Esophagus (tissue), 2 donors: ENCODE measurements at regions not wholly inside any gene's neighbourhood (a gene's known extent, or its start where the extent isn't known, plus 50 kb on each side); places are given as distances from the start of the nearest gene placed in this dataset.

Experiments used
- H3K27ac ChIP-seq, 2 donors: one replicate each; pipeline ENCODE4 v1.5.1; 2013; ENCODE audit warnings: low read depth in 2 of 2, mild to moderate bottlenecking in 2 of 2, inconsistent platforms in 1 of 2, low read length in 1 of 2, moderate library complexity in 1 of 2
- H3K27me3 ChIP-seq, 2 donors: one replicate each; pipeline ENCODE4 v1.6.1; 2013; ENCODE audit warnings: low read length in 2 of 2, control low read depth in 1 of 2, mild to moderate bottlenecking in 1 of 2; ENCODE audit not compliant: insufficient read depth in 2 of 2, control insufficient read depth in 1 of 2
- H3K36me3 ChIP-seq, 2 donors: one replicate each; pipeline ENCODE4 v1.6.1; 2013; ENCODE audit warnings: low read length in 1 of 2; ENCODE audit not compliant: control insufficient read depth in 2 of 2, insufficient read depth in 2 of 2
- H3K4me1 ChIP-seq, 2 donors: one replicate each; pipeline ENCODE4 v1.6.1; 2013; ENCODE audit warnings: low read length in 1 of 2; ENCODE audit not compliant: control insufficient read depth in 2 of 2, insufficient read depth in 2 of 2
- H3K4me3 ChIP-seq, 2 donors: one replicate each; pipeline ENCODE4 v1.5.1; 2013; ENCODE audit warnings: low read length in 2 of 2, mild to moderate bottlenecking in 2 of 2, low read depth in 1 of 2, moderate library complexity in 1 of 2
- H3K9me3 ChIP-seq, 2 donors: one replicate each; pipeline ENCODE4 v1.6.1; 2013; ENCODE audit warnings: mild to moderate bottlenecking in 2 of 2, low read depth in 1 of 2, low read length in 1 of 2, moderate library complexity in 1 of 2; ENCODE audit not compliant: control insufficient read depth in 2 of 2, insufficient read depth in 1 of 2
- WGBS, 2 donors: extraction: QIAGEN DNeasy Blood & Tissue Kit; methylation state at CpG; one replicate each; pipeline ENCODE4 v1.1.7; 2013; 5-methylcytosine and 5-hydroxymethylcytosine counted together
- donor health status: healthy with polysubstance abuse.
- donor health status: Bipolar disorder and iron deficiency.

DNA sequence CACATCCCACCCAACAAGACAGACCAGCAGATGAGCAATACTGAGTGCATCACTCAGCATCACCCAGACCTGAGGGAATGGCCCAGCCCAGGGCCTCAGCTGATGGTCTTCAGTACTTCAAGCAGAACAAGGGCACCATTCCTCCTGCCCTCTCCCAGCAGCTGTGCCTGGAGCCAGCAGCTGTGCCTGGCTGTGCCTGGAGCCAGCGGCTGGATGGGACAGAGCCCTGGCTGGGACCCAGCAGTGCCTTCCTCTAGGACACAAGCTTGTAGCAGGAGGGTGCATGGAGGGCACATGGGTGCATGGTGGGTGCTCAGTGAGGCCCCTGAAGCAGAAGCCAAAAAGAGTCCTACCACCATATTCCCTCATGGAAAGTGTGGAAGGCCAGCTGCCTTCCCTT lies 583.8 kb downstream of the NPHP4 start:
- no peaks in the 10 kb centered on the region for H3K36me3 ChIP-seq
- no peaks in the 10 kb centered on the region for H3K9me3 ChIP-seq
- H3K27me3 ChIP-seq, result no peaks in the 10 kb centered on the region
- no peaks in the 10 kb centered on the region for H3K4me1 ChIP-seq
- no peak overlapping the region for H3K4me3 ChIP-seq
- H3K27ac ChIP-seq, result no peak overlapping the region
- 81 to 85% methylated on average over 1 of the region's 1 CpG for WGBS, 2 donors

- Histone ChIP-seq H3K36me3 (no peaks in the 10 kb centered on the region), H3K27ac (no peak overlapping the region), H3K4me1 (no peaks in the 10 kb centered on the region), H3K27me3 (no peaks in the 10 kb centered on the region), H3K9me3 (no peaks in the 10 kb centered on the region), H3K4me3 (no peak overlapping the region)
- WGBS, 2 donors, result 78 to 81% methylated on average over 3 of the region's 3 CpGs
These were observed 587.0 kb downstream of the NPHP4 start for GRCh38 chr1:5405263-5405662.

DNA sequence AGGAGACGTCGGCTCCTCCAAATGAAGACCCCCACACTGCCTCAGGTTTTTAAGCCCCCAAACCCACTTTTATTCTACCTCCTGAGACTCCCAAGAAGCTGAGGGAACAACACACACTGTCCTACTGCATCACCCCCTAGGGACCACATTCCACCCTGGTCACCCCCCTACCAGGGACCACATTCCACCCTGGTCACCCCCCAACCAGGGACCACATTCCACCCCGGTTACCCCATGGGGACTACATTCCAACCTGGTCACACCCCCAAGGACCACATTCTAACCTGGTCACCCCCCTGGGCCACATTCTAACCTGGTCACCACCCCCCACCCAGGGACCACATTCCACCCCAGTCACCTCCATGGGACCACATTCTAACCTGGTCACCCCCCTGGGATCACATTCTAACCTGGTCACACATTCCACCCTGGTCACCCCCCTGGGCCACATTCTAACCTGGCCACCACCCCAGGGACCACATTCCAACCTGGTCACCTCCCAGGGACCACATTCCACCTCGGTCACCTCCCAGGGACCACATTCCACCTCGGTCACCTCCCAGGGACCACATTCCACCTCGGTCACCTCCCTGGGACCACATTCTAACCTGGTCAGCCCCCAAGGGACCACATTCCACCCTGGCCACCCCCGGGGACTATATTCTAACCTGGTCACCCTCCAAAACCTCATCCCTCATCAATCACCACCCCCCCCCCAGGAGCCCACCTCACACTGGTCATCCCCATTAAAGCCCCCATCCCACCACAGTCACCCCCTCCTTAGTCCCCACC lies 587.6 kb downstream of the NPHP4 start:
- Histone ChIP-seq H3K27ac (no peak overlapping the region), H3K27me3 (no peaks in the 10 kb centered on the region), H3K4me3 (no peak overlapping the region), H3K9me3 (no peaks in the 10 kb centered on the region), H3K4me1 (no peaks in the 10 kb centered on the region), H3K36me3 (no peaks in the 10 kb centered on the region)
- WGBS, 2 donors, result 78 to 85% methylated on average over 7 of the region's 7 CpGs

GRCh38 chr1:5403935-5404334 lies 588.3 kb downstream of the NPHP4 start:
- no peaks in the 10 kb centered on the region for H3K4me1 ChIP-seq
- H3K4me3 ChIP-seq, result no peak overlapping the region
- no peaks in the 10 kb centered on the region for H3K36me3 ChIP-seq
- no peak overlapping the region for H3K27ac ChIP-seq
- WGBS, 2 donors, result 80 to 84% methylated on average over 5 of the region's 5 CpGs
- no peaks in the 10 kb centered on the region for H3K9me3 ChIP-seq
- no peaks in the 10 kb centered on the region for H3K27me3 ChIP-seq

DNA sequence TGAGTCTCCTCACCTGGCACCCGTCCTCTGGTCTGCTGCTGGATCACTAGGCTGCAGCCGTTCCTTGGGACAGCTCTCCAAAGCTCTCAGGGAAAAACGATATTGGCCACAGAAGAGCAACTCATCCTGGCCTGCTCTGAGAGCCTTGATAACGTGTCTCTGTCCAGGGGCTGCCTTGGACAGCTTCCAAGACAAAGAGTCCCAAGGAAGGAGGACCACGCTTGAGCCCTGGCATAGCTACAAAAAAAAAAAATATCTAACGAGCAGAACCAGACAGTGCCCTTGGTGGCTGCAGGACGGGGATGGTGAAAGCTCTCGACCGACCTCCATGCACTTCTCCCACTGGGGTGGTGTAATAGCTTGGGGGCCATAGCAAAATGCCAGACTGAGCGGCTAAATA lies 589.6 kb downstream of the NPHP4 start:
- Histone ChIP-seq H3K4me3 (no peak overlapping the region), H3K9me3 (peaks cover 0 to under 1% of the 10 kb centered on the region in 2 donors), H3K4me1 (no peaks in the 10 kb centered on the region), H3K27me3 (no peaks in the 10 kb centered on the region), H3K36me3 (no peaks in the 10 kb centered on the region), H3K27ac (no peak overlapping the region)
- WGBS, 2 donors, result 81 to 84% methylated on average over 10 of the region's 10 CpGs

DNA sequence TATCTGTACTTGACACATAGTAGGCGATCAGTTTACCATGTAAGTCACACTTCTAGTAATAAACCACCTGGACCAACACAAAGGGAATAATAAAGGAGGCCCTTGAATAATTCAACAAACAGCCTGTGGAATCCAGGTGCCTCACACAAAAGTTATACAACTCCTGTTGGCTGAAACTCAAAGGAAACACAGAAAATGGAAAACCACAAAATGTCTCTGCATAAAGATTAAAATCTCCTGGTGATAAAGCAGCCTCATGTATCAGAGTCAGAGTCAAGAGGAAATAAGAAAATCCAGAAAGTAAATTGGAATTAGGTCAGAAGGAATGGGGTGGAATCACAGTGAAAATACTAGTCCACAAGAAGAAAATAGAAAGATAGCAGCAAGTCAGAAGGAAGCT lies 592.5 kb downstream of the NPHP4 start:
- Histone ChIP-seq H3K4me3 (no peak overlapping the region), H3K4me1 (no peaks in the 10 kb centered on the region), H3K36me3 (no peaks in the 10 kb centered on the region), H3K27ac (no peak overlapping the region), H3K27me3 (no peaks in the 10 kb centered on the region), H3K9me3 (peaks cover 0 to 6% of the 10 kb centered on the region in 2 donors)
- 38 to 40% methylated on average over 1 of the region's 1 CpG for WGBS, 2 donors

GRCh38 chr1:5396593-5396992 lies 595.6 kb downstream of the NPHP4 start:
- 72 to 73% methylated on average over 3 of the region's 3 CpGs for WGBS, 2 donors
- Histone ChIP-seq H3K27me3 (no peaks in the 10 kb centered on the region), H3K4me3 (no peak overlapping the region), H3K27ac (no peak overlapping the region), H3K36me3 (no peaks in the 10 kb centered on the region), H3K4me1 (peaks cover 0 to 2% of the 10 kb centered on the region in 2 donors), H3K9me3 (peaks cover 0 to 6% of the 10 kb centered on the region in 2 donors)

DNA sequence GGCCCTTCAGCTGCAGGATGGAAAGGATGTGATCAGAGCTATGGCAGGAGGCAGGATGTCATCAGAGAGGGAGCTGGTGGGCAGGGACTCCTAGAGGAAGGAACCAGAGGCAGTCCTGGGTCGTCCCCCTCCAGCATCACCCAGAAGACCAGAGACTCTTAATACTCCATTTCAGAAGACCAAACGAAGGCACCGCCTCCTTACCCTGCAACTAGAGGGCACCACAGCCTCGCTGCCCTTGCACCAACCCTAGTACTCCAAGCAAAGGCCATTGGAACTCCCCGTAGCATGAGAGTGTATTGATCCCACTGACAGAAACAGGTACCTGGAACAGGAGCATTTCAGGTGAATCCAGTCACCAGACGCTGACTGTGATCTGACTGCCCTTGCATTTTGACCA lies 598.1 kb downstream of the NPHP4 start:
- Histone ChIP-seq H3K4me3 (no peak overlapping the region), H3K4me1 (peaks cover 0 to 2% of the 10 kb centered on the region in 2 donors), H3K27me3 (no peaks in the 10 kb centered on the region), H3K36me3 (no peaks in the 10 kb centered on the region), H3K9me3 (peaks cover 0 to 6% of the 10 kb centered on the region in 2 donors), H3K27ac (no peak overlapping the region)
- 66 to 72% methylated on average over 6 of the region's 6 CpGs for WGBS, 2 donors

- Histone ChIP-seq H3K27ac (no peak overlapping the region), H3K9me3 (peaks cover 0 to 6% of the 10 kb centered on the region in 2 donors), H3K27me3 (no peaks in the 10 kb centered on the region), H3K4me1 (peaks cover 0 to 2% of the 10 kb centered on the region in 2 donors), H3K36me3 (no peaks in the 10 kb centered on the region), H3K4me3 (no peak overlapping the region)
- 70 to 76% methylated on average over 7 of the region's 7 CpGs for WGBS, 2 donors
These were observed 598.6 kb downstream of the NPHP4 start for GRCh38 chr1:5393603-5394002.

GRCh38 chr1:5393146-5393545 lies 599.1 kb downstream of the NPHP4 start:
- H3K27me3 ChIP-seq, result no peaks in the 10 kb centered on the region
- WGBS, 2 donors, result 65 to 70% methylated on average over 5 of the region's 5 CpGs

More at GRCh38 chr1:5393146-5393545, 599.1 kb downstream of the NPHP4 start:
- Histone ChIP-seq H3K9me3 (peaks cover 0 to 6% of the 10 kb centered on the region in 2 donors), H3K4me3 (no peak overlapping the region), H3K27ac (no peak overlapping the region), H3K4me1 (peaks cover 0 to 2% of the 10 kb centered on the region in 2 donors), H3K36me3 (no peaks in the 10 kb centered on the region)
